ENCODE measurements at regions not wholly inside any gene's neighbourhood (a gene's known extent, or its start where the extent isn't known, plus 50 kb on each side); places are given as distances from the start of the nearest gene placed in this dataset.
"Not testable (repeated sequence)": the region's sequence is repeated elsewhere in the genome, so short reads cannot be mapped to it uniquely, and the experiment has no call there.

- DNase-seq (ENCODE audit: low read depth in 3 of 3, low spot score in 2 of 3): no peak
Measured at GRCh38 chr5:60020457-60020856, 126.9 kb upstream of the PDE4D start.

DNA sequence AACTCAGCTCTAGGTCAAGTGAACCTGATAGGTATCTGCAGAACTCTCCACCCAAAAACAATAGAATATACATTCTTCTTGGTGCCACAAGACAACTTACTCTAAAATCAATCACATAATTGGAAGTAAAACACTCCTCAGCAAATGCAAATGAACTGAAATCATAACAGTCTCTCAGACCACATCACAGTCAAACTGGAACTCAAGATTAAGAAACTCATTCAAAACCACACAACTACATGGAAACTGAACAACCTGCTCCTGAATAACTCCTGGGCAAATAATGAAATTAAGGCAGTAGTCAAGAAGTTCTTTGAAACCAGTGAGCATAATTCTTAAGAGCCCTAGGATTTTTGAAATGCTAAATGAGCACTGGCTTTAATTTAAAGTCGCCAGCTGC is 125.4 kb upstream of the PDE4D start:
- not testable (repeated sequence) for DNase-seq (ENCODE audit: low read depth in 3 of 3, low spot score in 2 of 3)

GRCh38 chr5:60018091-60018490 is 124.6 kb upstream of the PDE4D start:
- no peak for DNase-seq (ENCODE audit: low read depth in 3 of 3, low spot score in 2 of 3)

DNA sequence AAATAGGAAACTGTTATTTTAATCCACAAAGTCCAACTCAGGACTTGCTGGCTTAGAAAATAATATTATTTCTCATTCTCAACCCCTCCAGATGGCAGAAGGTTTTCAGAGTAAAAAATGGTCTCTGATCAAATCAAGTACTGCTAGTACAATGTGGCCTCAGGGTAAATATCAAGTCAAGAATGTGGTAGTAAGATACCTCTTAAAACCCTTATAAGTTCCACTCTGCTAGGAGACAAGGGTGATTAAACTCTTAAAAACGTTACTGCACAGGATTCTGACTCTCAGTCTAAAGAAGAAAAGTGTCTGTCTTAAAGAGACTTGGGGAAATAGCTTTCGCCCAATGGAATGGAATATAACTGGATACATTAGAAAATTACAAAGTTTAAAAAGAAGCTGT is 120.8 kb upstream of the PDE4D start:
- DNase-seq (ENCODE audit: low read depth in 3 of 3, low spot score in 2 of 3): no peak

- DNase-seq (ENCODE audit: low read depth in 3 of 3, low spot score in 2 of 3): no peak
Measured at GRCh38 chr5:60010853-60011252, 117.3 kb upstream of the PDE4D start.

DNA sequence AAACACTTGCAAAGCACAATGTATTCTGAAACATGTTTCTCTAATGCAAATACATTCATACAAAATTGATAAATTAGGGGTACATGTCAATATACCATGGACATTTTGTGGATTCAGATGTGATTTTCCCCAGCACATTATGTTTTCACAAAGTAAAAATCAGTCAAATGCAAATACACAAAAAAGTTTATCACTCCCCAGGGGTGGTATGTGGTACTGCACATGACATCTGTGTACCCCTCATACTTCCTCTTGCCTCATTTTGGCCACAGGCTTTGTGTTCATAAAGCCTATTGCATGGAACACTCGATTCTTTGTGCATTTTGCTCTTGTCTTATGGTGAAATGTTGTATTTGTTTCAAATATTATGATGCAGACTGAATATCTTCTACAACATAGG is 116.8 kb upstream of the PDE4D start:
- no peak for DNase-seq (ENCODE audit: low read depth in 3 of 3, low spot score in 2 of 3)

DNA sequence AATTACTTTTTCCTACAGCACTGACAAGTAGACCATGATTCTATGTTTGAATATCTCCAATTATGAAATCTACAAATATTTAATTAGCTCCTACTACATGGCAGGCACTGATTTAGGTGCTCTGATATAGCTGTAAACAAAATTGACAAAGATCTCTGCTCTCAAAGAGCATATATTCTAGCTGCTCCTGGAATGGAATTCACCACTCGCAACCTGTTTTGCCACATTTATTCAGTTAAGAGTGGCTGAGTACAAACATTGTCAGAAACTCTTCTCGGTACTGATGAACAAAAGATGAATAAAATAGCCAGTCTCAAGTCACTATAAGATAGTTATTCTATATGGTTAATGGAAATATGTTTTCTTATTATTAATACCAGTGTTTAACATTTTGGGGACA is 114.2 kb upstream of the PDE4D start:
- DNase-seq (ENCODE audit: low read depth in 3 of 3, low spot score in 2 of 3): no peak

GRCh38 chr5:59999056-59999455 is 105.5 kb upstream of the PDE4D start:
- no peak for DNase-seq (ENCODE audit: low read depth in 3 of 3, low spot score in 2 of 3)

- no peak for DNase-seq (ENCODE audit: low read depth in 3 of 3, low spot score in 2 of 3)
Measured at GRCh38 chr5:59992206-59992605, 98.7 kb upstream of the PDE4D start.

GRCh38 chr5:59988396-59988795 is 94.9 kb upstream of the PDE4D start:
- no peak for DNase-seq (ENCODE audit: low read depth in 3 of 3, low spot score in 2 of 3)

DNA sequence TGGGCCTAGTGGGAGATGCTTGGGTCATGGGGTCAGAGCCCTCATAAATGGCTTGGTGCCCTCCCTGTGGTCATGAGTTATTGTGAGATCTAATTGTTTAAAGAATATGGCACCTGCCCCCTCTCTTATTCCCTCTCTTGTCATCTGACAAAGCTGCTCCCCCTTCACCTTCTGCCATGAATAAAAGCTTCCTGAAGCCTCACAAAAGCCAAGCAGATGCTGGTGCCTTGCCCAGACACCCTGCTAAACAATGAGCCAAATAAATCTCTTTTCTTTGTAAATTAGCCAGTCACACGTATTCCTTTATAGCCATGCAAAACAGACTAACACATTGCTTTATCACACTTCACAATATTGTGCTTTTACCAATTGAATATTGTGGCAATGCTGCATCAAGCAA is 82.8 kb upstream of the PDE4D start:
- DNase-seq (ENCODE audit: low read depth in 3 of 3, low spot score in 2 of 3): no peak

GRCh38 chr5:59972043-59972442 is 78.5 kb upstream of the PDE4D start:
- DNase-seq (ENCODE audit: low read depth in 3 of 3, low spot score in 2 of 3): no peak

DNA sequence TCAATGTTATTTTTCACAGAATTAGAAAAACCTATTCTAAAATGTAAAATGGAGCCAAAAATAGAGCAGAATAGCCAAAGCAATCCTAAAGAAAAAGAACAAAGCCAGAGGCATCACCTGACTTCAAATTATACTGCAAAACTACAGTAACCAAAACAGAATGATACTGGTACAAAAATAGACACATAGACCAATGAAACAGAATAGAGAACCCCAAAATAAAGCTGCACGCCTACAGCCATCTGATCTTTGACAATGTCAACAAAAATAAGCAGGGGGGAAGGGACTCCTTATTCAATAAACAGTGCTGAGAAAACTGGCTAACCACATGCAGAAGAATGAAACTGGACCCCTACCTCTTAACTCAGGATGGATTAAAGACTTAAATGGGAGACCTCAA is 65.8 kb upstream of the PDE4D start:
- DNase-seq (ENCODE audit: low read depth in 3 of 3, low spot score in 2 of 3): no peak

GRCh38 chr5:59956130-59956783 is 62.7 kb upstream of the PDE4D start:
- no peak for DNase-seq (ENCODE audit: low read depth in 3 of 3, low spot score in 2 of 3)

DNA sequence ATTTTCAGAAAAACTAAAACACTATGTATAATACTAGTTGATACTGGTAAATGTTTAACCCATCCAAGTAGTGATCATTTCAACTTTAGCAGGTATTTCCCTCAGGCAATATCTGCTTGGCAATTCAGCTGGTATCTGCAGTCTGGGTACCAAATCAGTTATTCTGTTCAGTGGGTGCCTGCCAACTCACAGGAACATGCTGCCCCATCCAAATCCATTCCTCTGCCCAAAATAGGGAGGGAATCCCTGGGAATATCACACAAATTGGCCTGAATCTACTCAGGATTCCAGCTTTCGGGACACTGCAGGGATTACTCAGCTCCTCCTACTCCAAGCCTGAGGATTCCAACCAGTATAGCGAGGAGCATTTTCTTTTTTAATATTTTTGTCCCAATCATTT is 61.7 kb upstream of the PDE4D start:
- no peak for DNase-seq (ENCODE audit: low read depth in 3 of 3, low spot score in 2 of 3)

- DNase-seq (ENCODE audit: low read depth in 3 of 3, low spot score in 2 of 3): no peak
Measured at GRCh38 chr5:59943452-59944113, 50.1 kb upstream of the PDE4D start.

Measured in right renal cortex interstitium (tissue), 3 donors.